Heart left ventricle (tissue), 16 donors: ENCODE measurements at regions not wholly inside any gene's neighbourhood (a gene's known extent, or its start where the extent isn't known, plus 50 kb on each side); places are given as distances from the start of the nearest gene placed in this dataset.

Source experiments
- ATAC-seq, 4 donors: fragments of 200-7000 bp; cut with Tn5 transposase; one replicate each; pipeline ENCODE4 v1.9.1; 2020 to 2022; ENCODE audit warnings: moderate library complexity in 4 of 4, mild to moderate bottlenecking in 3 of 4, moderate number of reproducible peaks in 1 of 4
- DNase-seq, 5 donors: peaks; one replicate each; pipeline ENCODE4 v3.0.0-alpha.2; 2020
- H3K27ac ChIP-seq, 12 donors: fragments of 200-600 bp; sonication (generic) in 4 of 12; one replicate each; pipeline versions ENCODE4 v1.5.0 to v1.8.0; 2016 to 2022; ENCODE audit warnings: mild to moderate bottlenecking in 2 of 12
- H3K27me3 ChIP-seq, 9 donors: fragments of 200-600 bp; sonication (generic) in 2 of 9; one replicate each; pipeline versions ENCODE4 v1.5.1 to v1.8.0; 2016 to 2022; ENCODE audit warnings: mild to moderate bottlenecking in 3 of 9
- H3K36me3 ChIP-seq, 9 donors: fragments of 200-600 bp; sonication (generic) in 2 of 9; one replicate each; pipeline versions ENCODE4 v1.5.0 to v1.8.0; 2018 to 2022; ENCODE audit warnings: mild to moderate bottlenecking in 2 of 9
- H3K4me1 ChIP-seq, 12 donors: fragments of 200-600 bp; sonication (generic) in 4 of 12; one replicate each; pipeline versions ENCODE4 v1.5.0 to v1.8.0; 2016 to 2022; ENCODE audit warnings: mild to moderate bottlenecking in 3 of 12
- H3K4me3 ChIP-seq, 12 donors: fragments of 200-600 bp; sonication (generic) in 4 of 12; one replicate each; pipeline versions ENCODE4 v1.5.0 to v1.8.0; 2017 to 2022; ENCODE audit warnings: mild to moderate bottlenecking in 9 of 12, moderate library complexity in 4 of 12
- H3K9me3 ChIP-seq, 12 donors: fragments of 200-600 bp; sonication (generic) in 4 of 12; one replicate each; pipeline versions ENCODE4 v1.5.0 to v1.8.0; 2016 to 2022; ENCODE audit warnings: mild to moderate bottlenecking in 1 of 12
- CTCF ChIP-seq, 12 donors: fragments of 200-600 bp; sonication (generic) in 4 of 12; IDR thresholded peaks; one replicate each; pipeline versions ENCODE4 v1.5.0 to v1.8.0; 2018 to 2022; ENCODE audit warnings: antibody characterized with exemption in 12 of 12, mild to moderate bottlenecking in 5 of 12
- POLR2A ChIP-seq, 2 donors: fragments of 450-650 bp; IDR thresholded peaks; one replicate each; pipeline ENCODE4 v1.6.1; 2017; ENCODE audit warnings: antibody characterized with exemption in 2 of 2, mild to moderate bottlenecking in 2 of 2, moderate library complexity in 2 of 2
- WGBS, 4 donors: extraction: QIAGEN DNeasy Blood & Tissue Kit in 2 of 4; methylation state at CpG; one replicate each; pipeline versions ENCODE4 v1.1.5 to v1.1.7; 2013 to 2018; 5-methylcytosine and 5-hydroxymethylcytosine counted together
- intact Hi-C, 10 donors: fragments of 100-400 bp; cut with DNase I; formaldehyde crosslinking; loops; one replicate each; pipeline versions ENCODE4 v1.11.1 to v1.14.2; 2022
- donor health status: ischemic (EF 13 %, LVEDD 7.1; RV severe dilation, severe dysfunction).
- donor health status: healthy with polysubstance abuse.
- donor health status: DM: no; HTN: yes; CAD: no.
- donor health status: DM: no; HTN: no; CAD: no.
- donor health status: ischemic (EF 25% LVEDD 6.9; RV normal size, moderate dysfunction).
- donor health status: ischemic (EF 25% LVEDD 5.7; RV mildly dilated, moderate dysfunction).
- donor health status: healthy.
- donor health status: DM: yes; HTN: yes; CAD: no.
- donor health status: ischemic (EF 35%, LVEDD 5.7; RV mildly dilated, moderate dysfunction).
- donor health status: nonischemic (EF 11% LVEDD 7.7; RV severe dilation, severe dysfunction).
- donor health status: DM: yes; HTN: yes; CAD: no.
- donor health status: PGD.
- donor health status: ischemic (EF 29% LVEDD 5.4; RV normal size, mild dysfunction).
- donor health status: nonischemic (EF 23%, LVEDD 6.1; RV moderate dilation, normal function).

- H3K4me3 ChIP-seq: no peak overlapping the region
- no peaks in the 10 kb centered on the region for H3K36me3 ChIP-seq
- DNase-seq (no peak), ATAC-seq (no peak)
- H3K27me3 ChIP-seq: no peaks in the 10 kb centered on the region
- H3K4me1 ChIP-seq: peaks cover 0 to 11% (median 7%) of the 10 kb centered on the region in 12 donors
- H3K27ac ChIP-seq: no peak overlapping the region
- H3K9me3 ChIP-seq: no peaks in the 10 kb centered on the region
- WGBS, 4 donors: 94 to 100% (median 97%) methylated on average over 4 of the region's 4 CpGs
- TF ChIP-seq POLR2A (IDR thresholded peaks at IDR 0.05): no peak
- TF ChIP-seq CTCF (IDR thresholded peaks at IDR 0.05): no peak
- intact Hi-C loops: no loop called here
Observed at GRCh38 chr9:107789001-107789700, 299.6 kb upstream of the KLF4 start.

GRCh38 chr9:107786561-107786960, 297.0 kb upstream of the KLF4 start:
- H3K9me3 ChIP-seq: no peaks in the 10 kb centered on the region
- TF ChIP-seq CTCF (IDR thresholded peaks at IDR 0.05) (no peak), POLR2A (IDR thresholded peaks at IDR 0.05) (no peak)
- no peaks in the 10 kb centered on the region for H3K27me3 ChIP-seq
- no peak overlapping the region for H3K27ac ChIP-seq
- intact Hi-C loops: no loop called here
- H3K36me3 ChIP-seq: no peaks in the 10 kb centered on the region
- no peak overlapping the region for H3K4me3 ChIP-seq
- WGBS, 4 donors: 91 to 97% (median 95%) methylated on average over 2 of the region's 2 CpGs
- peaks cover 0 to 30% (median 7%) of the 10 kb centered on the region in 12 donors for H3K4me1 ChIP-seq
- ATAC-seq: no peak
- DNase-seq: no peak

- DNase-seq (peak in 4 of 5 donors; percentile 38 to 56 (median 46)), ATAC-seq (peak; percentile 71 to 92 (median 90))
- peaks cover 0 to 30% (median 7%) of the 10 kb centered on the region in 12 donors for H3K4me1 ChIP-seq
- no peaks in the 10 kb centered on the region for H3K9me3 ChIP-seq
- no peaks in the 10 kb centered on the region for H3K27me3 ChIP-seq
- intact Hi-C loops: no loop called here
- H3K36me3 ChIP-seq: no peaks in the 10 kb centered on the region
- H3K4me3 ChIP-seq: no peak overlapping the region
- H3K27ac ChIP-seq: peak overlapping the region in 1 of 12 donors; percentile 67
- 30 to 44% (median 35%) methylated on average over 10 to 12 of the region's 12 CpGs for WGBS, 4 donors
- TF ChIP-seq POLR2A (IDR thresholded peaks at IDR 0.05) (no peak), CTCF (IDR thresholded peaks at IDR 0.05) (no peak)
Observed at GRCh38 chr9:107784235-107784958, 294.8 kb upstream of the KLF4 start.

- Histone ChIP-seq H3K4me3 (no peak overlapping the region), H3K9me3 (no peaks in the 10 kb centered on the region), H3K27ac (no peak overlapping the region), H3K27me3 (no peaks in the 10 kb centered on the region), H3K36me3 (no peaks in the 10 kb centered on the region), H3K4me1 (peaks cover 0 to 30% (median 7%) of the 10 kb centered on the region in 12 donors)
- no peak for TF ChIP-seq POLR2A (IDR thresholded peaks at IDR 0.05)
- TF ChIP-seq CTCF (IDR thresholded peaks at IDR 0.05): no peak
- WGBS, 4 donors: 73 to 86% (median 84%) methylated on average over 4 of the region's 4 CpGs
- ATAC-seq (no peak), DNase-seq (no peak)
- intact Hi-C loops: no loop called here
Observed at GRCh38 chr9:107782789-107783188, 293.2 kb upstream of the KLF4 start.
